ENCODE measurements at regions not wholly inside any gene's neighbourhood (a gene's known extent, or its start where the extent isn't known, plus 50 kb on each side); places are given as distances from the start of the nearest gene placed in this dataset.
"Not testable (repeated sequence)": the region's sequence is repeated elsewhere in the genome, so short reads cannot be mapped to it uniquely, and the experiment has no call there.

- peaks cover 10% of the 10 kb centered on the region for H3K9me3 Mint-ChIP-seq
These were observed 63.7 kb upstream of the WDFY3 start for GRCh38 chr4:85030156-85030555.

GRCh38 chr4:85033838-85034237 lies 67.3 kb upstream of the WDFY3 start:
- intact Hi-C loops (cut with micrococcal nuclease); POLR2A ChIA-PET; H3K4me3 Mint-ChIP-seq; ATAC-seq; H3K36me3 Mint-ChIP-seq (ENCODE audit: low read depth); DNase-seq; H3K4me1 Mint-ChIP-seq (ENCODE audit: low read depth); H3K27me3 Mint-ChIP-seq; H3K27ac Mint-ChIP-seq: not testable (repeated sequence)
- CTCF ChIA-PET: interaction anchor here (0.6 kb wide), 1 partner anchor 77 kb away, joined by 3 read pairs; no protein-coding TSS in a partner anchor
- H3K9me3 Mint-ChIP-seq: peaks cover 12% of the 10 kb centered on the region

More at GRCh38 chr4:85030156-85030555, 63.7 kb upstream of the WDFY3 start:
- no peak for DNase-seq
- no peak overlapping the region for H3K27ac Mint-ChIP-seq
- H3K4me1 Mint-ChIP-seq (ENCODE audit: low read depth): no peaks in the 10 kb centered on the region
- TF ChIP-seq CTCF (IDR thresholded peaks at IDR 0.05): no peak
- ChIA-PET CTCF (no interaction called here), POLR2A (interaction anchor here (0.7 kb wide), 1 partner anchor 85 kb away, joined by 3 read pairs; no protein-coding TSS in a partner anchor)
- no peaks in the 10 kb centered on the region for H3K36me3 Mint-ChIP-seq (ENCODE audit: low read depth)
- no peak overlapping the region for H3K4me3 Mint-ChIP-seq
- no peaks in the 10 kb centered on the region for H3K27me3 Mint-ChIP-seq
- no peak for ATAC-seq
- intact Hi-C loops (cut with micrococcal nuclease): no loop called here

GRCh38 chr4:85039526-85039925 lies 73.0 kb upstream of the WDFY3 start:
- no peaks in the 10 kb centered on the region for H3K4me1 Mint-ChIP-seq (ENCODE audit: low read depth)
- CTCF ChIA-PET: no interaction called here
- H3K27me3 Mint-ChIP-seq: no peaks in the 10 kb centered on the region
- POLR2A ChIA-PET: no interaction called here
- no peak for TF ChIP-seq CTCF (IDR thresholded peaks at IDR 0.05)
- H3K36me3 Mint-ChIP-seq (ENCODE audit: low read depth): no peaks in the 10 kb centered on the region
- intact Hi-C loops (cut with micrococcal nuclease): no loop called here
- no peak for DNase-seq
- no peak overlapping the region for H3K4me3 Mint-ChIP-seq
- peaks cover 4% of the 10 kb centered on the region for H3K9me3 Mint-ChIP-seq
- H3K27ac Mint-ChIP-seq: no peak overlapping the region
- no peak for ATAC-seq

GRCh38 chr4:85043812-85044496 lies 77.5 kb upstream of the WDFY3 start:
- ATAC-seq; intact Hi-C loops (cut with micrococcal nuclease); H3K4me1 Mint-ChIP-seq (ENCODE audit: low read depth); H3K9me3 Mint-ChIP-seq; DNase-seq; H3K27me3 Mint-ChIP-seq; POLR2A ChIA-PET; H3K36me3 Mint-ChIP-seq (ENCODE audit: low read depth); H3K4me3 Mint-ChIP-seq; H3K27ac Mint-ChIP-seq: not testable (repeated sequence)
- CTCF ChIA-PET: interaction anchor here (0.6 kb wide), 1 partner anchor 41 kb away, joined by 3 read pairs; no protein-coding TSS in a partner anchor

- CTCF ChIA-PET: interaction anchor here (1.1 kb wide), 1 partner anchor 34 kb away, joined by 3 read pairs; no protein-coding TSS in a partner anchor
- ATAC-seq (no peak), DNase-seq (no peak)
- Mint-ChIP-seq H3K36me3 (ENCODE audit: low read depth) (no peaks in the 10 kb centered on the region), H3K4me3 (no peak overlapping the region), H3K9me3 (peaks cover 4% of the 10 kb centered on the region), H3K27ac (no peak overlapping the region), H3K4me1 (ENCODE audit: low read depth) (no peaks in the 10 kb centered on the region), H3K27me3 (no peaks in the 10 kb centered on the region)
- no peak for TF ChIP-seq CTCF (IDR thresholded peaks at IDR 0.05)
- POLR2A ChIA-PET: no interaction called here
- intact Hi-C loops (cut with micrococcal nuclease): no loop called here
These were observed 84.2 kb upstream of the WDFY3 start for GRCh38 chr4:85050736-85051135.

GRCh38 chr4:85051526-85051925 lies 85.0 kb upstream of the WDFY3 start:
- Mint-ChIP-seq H3K27me3 (no peaks in the 10 kb centered on the region), H3K4me1 (ENCODE audit: low read depth) (no peaks in the 10 kb centered on the region), H3K9me3 (peaks cover 4% of the 10 kb centered on the region), H3K4me3 (no peak overlapping the region), H3K36me3 (ENCODE audit: low read depth) (no peaks in the 10 kb centered on the region), H3K27ac (no peak overlapping the region)
- intact Hi-C loops (cut with micrococcal nuclease): no loop called here
- no peak for TF ChIP-seq CTCF (IDR thresholded peaks at IDR 0.05)
- CTCF ChIA-PET: no interaction called here
- POLR2A ChIA-PET: no interaction called here
- DNase-seq (no peak), ATAC-seq (no peak)

GRCh38 chr4:85054925-85055324 lies 88.4 kb upstream of the WDFY3 start:
- H3K4me1 Mint-ChIP-seq (ENCODE audit: low read depth); H3K4me3 Mint-ChIP-seq; CTCF ChIA-PET; H3K9me3 Mint-ChIP-seq; H3K27ac Mint-ChIP-seq; H3K36me3 Mint-ChIP-seq (ENCODE audit: low read depth); POLR2A ChIA-PET; H3K27me3 Mint-ChIP-seq; intact Hi-C loops (cut with micrococcal nuclease); DNase-seq; ATAC-seq: not testable (repeated sequence)
